ENCODE measurements at regions not wholly inside any gene's neighbourhood (a gene's known extent, or its start where the extent isn't known, plus 50 kb on each side); places are given as distances from the start of the nearest gene placed in this dataset.
"Not testable (repeated sequence)": the region's sequence is repeated elsewhere in the genome, so short reads cannot be mapped to it uniquely, and the experiment has no call there.

DNA sequence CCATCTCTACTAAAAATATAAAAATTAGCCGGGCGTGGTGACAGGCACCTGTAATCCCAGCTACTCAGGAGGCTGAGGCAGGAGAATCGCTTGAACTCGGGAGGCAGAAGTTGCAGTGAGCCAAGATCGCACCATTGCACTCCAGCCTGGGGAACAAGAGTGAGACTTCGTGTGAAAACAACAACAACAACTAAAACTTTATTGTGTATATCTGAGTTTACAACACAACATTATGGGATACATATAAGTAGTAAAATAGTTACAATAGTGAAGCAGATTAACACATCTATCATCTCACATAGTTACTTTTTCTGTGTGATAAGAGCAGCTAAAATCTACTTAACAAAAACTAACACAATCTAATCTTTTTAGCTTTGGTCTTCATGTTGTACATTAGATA lies 132.4 kb upstream of the KLF6 start:
- DNase-seq: not testable (repeated sequence)

GRCh38 chr10:3914733-3915132 lies 129.7 kb upstream of the KLF6 start:
- DNase-seq: no peak

DNA sequence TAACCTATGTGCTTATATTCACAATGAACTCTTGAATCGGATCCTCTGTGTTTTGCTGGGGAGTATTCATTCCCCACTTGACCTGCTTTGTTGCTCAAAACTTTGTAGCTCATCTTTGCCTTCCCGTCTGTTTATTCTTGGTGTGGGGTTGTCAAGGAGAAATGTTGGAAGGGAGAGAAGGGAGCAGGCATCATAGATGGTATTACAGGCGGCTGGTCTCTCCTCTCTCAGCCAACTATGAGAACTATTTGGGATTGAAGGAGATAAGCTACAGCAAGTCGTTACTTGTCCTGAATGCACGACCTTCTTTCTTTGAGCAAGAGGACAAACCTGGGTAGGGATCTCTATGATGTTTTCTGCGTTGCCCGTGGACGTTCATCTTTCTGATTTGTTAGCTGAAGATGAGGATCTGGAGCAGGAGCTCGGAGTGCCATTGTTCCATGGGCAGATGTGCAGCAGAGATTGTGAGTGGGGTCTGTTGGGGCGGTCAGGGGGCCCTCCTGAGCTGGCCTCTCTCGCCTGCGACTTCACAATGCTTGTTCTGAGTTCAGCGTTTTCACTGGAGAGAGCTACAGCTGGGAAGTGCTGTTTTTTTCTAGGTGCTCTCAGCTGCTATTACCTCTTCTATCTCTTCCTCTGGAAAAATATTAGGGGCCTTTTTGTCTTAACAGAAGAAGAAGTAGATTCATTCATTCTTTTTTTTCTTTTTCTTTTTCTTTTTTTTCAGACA lies 126.9 kb upstream of the KLF6 start:
- DNase-seq: no peak

DNA sequence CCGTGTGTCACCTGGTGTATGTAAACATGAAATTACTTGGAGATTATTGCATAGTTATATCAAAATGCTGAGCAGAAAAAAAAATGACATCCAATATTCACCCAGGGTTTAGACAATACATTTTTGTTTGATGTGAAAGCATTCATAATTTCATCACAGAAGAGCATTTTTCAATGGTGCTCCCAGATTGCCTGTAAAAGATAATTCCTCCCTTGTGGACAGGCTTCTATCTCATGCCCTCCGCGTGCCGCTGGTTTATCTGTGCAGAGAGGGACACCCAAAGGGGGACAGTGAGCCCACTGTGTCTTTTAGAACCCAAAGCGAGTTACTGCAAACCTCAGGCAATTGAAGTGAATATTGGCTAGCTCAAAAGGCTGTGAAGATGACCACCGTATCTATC lies 126.2 kb upstream of the KLF6 start:
- no peak for DNase-seq

GRCh38 chr10:3909339-3909738 lies 124.3 kb upstream of the KLF6 start:
- no peak for DNase-seq

DNA sequence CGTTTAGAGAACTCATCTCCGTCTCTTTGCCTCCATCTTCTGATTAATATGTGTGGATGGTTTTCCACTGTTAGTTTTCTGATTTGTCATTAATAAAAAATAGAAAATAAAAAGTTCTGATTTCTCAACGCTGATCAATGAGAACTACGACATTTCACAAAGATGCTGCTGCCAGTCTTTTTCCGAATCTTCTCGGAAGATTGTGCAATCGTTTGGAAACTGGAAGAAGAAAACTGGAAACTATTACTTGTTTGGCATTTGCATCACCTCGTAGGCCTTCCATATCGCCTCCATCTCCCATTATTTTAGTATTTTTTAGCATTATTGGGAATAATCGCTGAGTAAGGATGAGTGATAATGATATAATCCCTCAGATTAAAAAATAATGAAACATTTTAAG lies 123.2 kb upstream of the KLF6 start:
- no peak for DNase-seq

DNA sequence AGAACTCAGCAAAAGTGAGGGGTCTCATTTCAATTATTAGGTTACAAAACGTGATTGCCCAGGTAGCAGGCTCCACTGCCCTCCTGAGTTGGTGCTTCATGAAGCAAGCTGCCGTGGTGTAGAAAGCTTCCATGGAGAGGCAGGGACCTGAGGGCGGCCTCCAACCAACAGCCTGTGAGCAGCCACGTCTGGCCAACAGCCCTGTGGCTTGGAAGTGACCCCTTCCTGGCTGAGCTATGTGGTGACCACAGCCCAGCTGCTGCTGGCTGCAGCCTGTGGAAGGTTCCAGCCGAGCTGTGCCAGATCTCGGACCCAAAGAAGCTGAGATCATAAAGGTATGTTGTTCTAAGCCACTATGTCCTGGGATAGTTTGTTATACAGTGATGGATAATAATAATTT lies 122.5 kb upstream of the KLF6 start:
- no peak for DNase-seq

DNA sequence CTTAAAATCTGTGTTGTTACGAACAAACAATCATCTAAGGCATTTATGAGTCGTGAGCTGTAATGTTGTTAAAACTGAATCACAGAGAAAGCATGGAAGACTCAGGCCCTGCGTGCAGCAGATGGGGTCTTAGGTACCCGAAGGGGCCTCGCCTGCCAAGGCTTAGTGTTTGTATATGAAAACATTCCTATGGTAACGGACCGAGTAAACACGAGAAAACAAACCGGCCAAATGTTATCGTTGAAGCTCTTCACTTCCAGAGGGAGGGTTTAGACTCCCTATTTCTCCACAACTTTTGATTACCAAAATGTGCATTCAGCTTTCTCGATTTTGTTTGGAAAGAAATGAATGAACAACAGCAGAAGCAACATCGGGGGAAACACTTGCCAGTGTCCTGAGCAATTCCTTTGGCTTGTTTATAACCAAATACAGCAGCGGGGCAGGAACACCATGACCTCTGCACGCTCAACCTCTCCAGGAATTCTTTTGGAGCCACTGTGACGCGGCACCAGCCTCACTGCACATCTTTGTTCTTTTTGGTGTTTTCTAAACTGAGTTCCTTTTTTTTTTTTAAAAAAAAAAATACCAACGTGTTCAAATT lies 121.6 kb upstream of the KLF6 start:
- DNase-seq: no peak

GRCh38 chr10:3904419-3904960 lies 119.5 kb upstream of the KLF6 start:
- DNase-seq: no peak

GRCh38 chr10:3902809-3903410 lies 117.9 kb upstream of the KLF6 start:
- peak in 2 of 3 donors; percentile 29 to 47 for DNase-seq

- peak; percentile 57 to 71 (median 68) for DNase-seq
Measured at GRCh38 chr10:3902054-3902808, 117.2 kb upstream of the KLF6 start.

- no peak for DNase-seq
Measured at GRCh38 chr10:3901370-3901769, 116.4 kb upstream of the KLF6 start.

- DNase-seq: no peak
Measured at GRCh38 chr10:3900391-3900790, 115.4 kb upstream of the KLF6 start.

DNA sequence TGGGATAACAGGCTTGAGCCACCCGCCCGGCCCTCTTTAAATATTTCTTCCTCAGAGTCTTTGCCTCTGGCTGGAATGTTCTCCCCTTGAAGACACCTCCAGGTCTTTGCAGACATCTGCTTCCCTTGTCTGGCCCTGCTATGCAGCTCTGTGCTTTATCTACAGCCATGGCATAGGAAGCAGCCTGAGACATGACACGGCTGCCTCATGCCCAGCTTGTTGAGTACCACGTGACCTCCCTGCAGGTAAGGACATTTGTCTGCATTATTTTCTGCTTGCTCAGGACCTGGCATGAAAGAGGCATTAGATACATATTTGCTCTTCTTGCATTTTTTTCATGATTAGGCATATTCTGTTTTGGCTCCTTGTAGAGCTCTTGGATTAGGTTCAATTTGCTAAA lies 113.8 kb upstream of the KLF6 start:
- DNase-seq: no peak

DNA sequence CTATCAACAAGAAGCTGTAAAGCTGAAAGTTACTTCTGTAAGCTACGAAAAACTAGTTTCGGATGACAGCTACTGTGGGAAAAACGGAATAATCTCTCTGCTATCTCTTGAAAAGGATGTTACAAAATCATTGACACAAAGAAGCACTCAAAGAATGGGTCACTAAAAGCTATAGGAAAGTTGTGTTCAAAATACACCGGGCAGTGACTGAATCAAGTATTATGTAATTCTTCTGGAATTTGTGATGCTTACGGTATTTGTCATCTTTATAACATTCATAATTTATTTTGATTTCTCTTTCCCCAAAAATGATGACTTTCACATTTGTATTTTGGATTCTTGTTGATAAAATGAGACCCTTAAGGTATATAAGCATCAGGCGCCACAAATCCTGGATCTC lies 112.1 kb upstream of the KLF6 start:
- peak in 2 of 3 donors; percentile 35 to 42 for DNase-seq

- peak; percentile 64 to 66 (median 64) for DNase-seq
Measured at GRCh38 chr10:3896161-3896560, 111.2 kb upstream of the KLF6 start.

DNA sequence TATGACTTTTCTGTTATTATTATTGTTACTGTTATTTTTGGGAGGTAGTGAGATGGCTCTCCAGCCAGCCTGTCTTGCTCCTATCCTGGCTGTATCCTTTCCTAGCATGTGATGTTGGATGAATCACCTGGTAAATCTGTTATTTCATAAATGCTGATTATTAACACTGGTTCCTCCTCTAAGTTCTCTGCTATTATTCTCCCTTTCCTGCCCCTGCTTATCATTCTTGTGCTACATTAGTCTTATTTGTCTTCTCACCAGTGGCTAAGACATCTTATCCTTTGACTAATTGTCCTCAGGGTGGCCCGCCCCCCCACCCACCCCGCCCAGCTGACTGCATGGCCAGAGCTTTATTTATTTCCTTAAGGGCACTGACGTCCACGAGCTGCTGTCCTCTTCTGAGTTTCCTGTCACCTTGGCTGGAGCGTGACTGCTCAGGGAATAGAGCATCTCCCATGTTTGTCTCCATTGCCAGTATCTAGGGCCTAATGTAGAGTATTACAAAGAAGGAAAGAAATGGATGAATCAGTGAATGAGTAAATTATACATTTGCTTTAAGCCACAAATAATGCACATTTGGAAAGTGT lies 110.1 kb upstream of the KLF6 start:
- DNase-seq: peak; percentile 67 to 86 (median 84)

DNA sequence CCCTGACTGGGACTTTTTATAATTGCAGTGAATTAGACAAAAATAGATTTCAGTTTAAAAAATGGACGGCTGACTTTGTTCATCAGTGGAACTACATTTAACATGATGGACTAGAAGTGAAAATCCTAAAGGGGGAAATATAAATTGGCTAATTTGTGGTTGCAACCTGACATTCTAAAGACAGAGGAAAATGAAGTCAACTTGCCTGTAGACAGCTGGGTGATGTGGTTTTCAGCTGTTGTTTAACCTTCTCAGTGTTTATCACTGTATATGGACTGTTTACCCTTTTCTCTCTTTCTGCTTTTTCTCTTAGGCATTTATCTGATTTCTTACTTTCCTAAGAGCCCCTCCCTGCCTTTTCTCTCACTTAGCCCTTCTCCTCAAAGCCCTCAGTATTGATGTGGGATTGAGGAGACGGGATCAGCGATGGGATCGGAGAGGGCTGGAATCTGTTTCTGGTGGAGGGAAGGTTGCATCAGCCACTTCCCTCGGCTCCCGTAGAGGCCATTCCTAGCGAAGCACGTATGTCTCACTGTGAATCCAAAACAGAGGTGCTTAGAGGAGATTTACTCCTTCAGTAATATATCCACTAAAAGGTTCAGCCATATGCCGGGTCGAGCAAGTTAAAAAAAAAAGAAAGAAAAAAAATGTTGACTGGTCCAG lies 109.0 kb upstream of the KLF6 start:
- peak; percentile 51 to 81 (median 77) for DNase-seq

- DNase-seq: peak in 2 of 3 donors; percentile 45 to 62
Measured at GRCh38 chr10:3892440-3893425, 107.7 kb upstream of the KLF6 start.

DNA sequence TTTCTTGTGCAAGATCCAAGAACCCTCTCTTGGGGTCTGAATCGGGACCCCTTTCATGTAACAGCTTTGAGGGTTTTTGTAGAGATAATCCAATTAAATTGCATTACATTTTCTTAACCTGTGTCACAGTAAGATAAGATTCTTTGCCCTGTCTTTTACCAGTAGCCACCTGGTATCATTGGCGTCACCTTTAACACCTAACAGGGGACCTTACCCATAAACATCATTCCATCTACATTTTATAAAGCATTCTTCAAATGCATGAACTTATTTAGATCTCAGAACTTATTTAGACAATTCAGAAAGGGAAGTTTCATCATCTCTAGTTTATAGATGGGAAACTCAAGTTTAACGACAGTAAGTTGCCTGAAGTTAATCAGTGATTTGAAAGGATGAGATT lies 106.4 kb upstream of the KLF6 start:
- DNase-seq: no peak

All from suppressor macrophage treated with lipopolysaccharide for 1 hour (primary cell).